ENCODE measurements at regions not wholly inside any gene's neighbourhood (a gene's known extent, or its start where the extent isn't known, plus 50 kb on each side); places are given as distances from the start of the nearest gene placed in this dataset.

- TF ChIP-seq SNAI2 (CRISPR knock-in tag; IDR thresholded peaks at IDR 0.05): no peak
- TF ChIP-seq CSRNP3 (CRISPR knock-in tag; IDR thresholded peaks at IDR 0.05): no peak
- no peak for TF ChIP-seq TSHZ2 (CRISPR knock-in tag; IDR thresholded peaks at IDR 0.05)
- TF ChIP-seq CSDC2 (CRISPR knock-in tag; IDR thresholded peaks at IDR 0.05): no peak
- TF ChIP-seq PATZ1 (CRISPR knock-in tag; IDR thresholded peaks at IDR 0.05; ENCODE audit: borderline replicate concordance): no peak
Measured at GRCh38 chr2:238629064-238629463, 202.3 kb downstream of the ASB1 start.
